Spleen (tissue), 11 donors: ENCODE measurements at regions not wholly inside any gene's neighbourhood (a gene's known extent, or its start where the extent isn't known, plus 50 kb on each side); places are given as distances from the start of the nearest gene placed in this dataset.

ENCODE experiments used
- DNase-seq: peaks from one replicate; pipeline ENCODE4 v3.0.0-alpha.2; 2020
- H3K27ac ChIP-seq, 8 donors: fragments of 200-600 bp; sonication (generic) in 7 of 8; 1 replicate in 4 of 8; 2 replicates in 4 of 8; pipeline versions ENCODE4 v1.5.0 to v1.8.0; 2016 to 2021; ENCODE audit warnings: inconsistent platforms in 4 of 8, mild to moderate bottlenecking in 4 of 8, moderate library complexity in 1 of 8
- H3K27me3 ChIP-seq, 7 donors: fragments of 200-600 bp; sonication (generic) in 6 of 7; replicated peaks in 1 of 7; 1 replicate in 4 of 7; 2 replicates in 3 of 7; pipeline versions ENCODE4 v1.5.0 to v1.8.0; 2016 to 2021; ENCODE audit warnings: inconsistent platforms in 3 of 7, mild to moderate bottlenecking in 1 of 7
- H3K36me3 ChIP-seq, 6 donors: fragments of 200-600 bp; sonication (generic) in 5 of 6; 1 replicate in 4 of 6; 2 replicates in 2 of 6; pipeline versions ENCODE4 v1.5.0 to v1.8.0; 2016 to 2021; ENCODE audit warnings: inconsistent platforms in 2 of 6
- H3K4me1 ChIP-seq, 6 donors: fragments of 200-600 bp; sonication (generic) in 5 of 6; 1 replicate in 3 of 6; 2 replicates in 3 of 6; pipeline versions ENCODE4 v1.5.0 to v1.8.0; 2016 to 2021; ENCODE audit warnings: inconsistent platforms in 3 of 6
- H3K4me3 ChIP-seq, 8 donors: fragments of 200-600 bp; sonication (generic) in 7 of 8; 1 replicate in 4 of 8; 2 replicates in 4 of 8; pipeline versions ENCODE4 v1.5.0 to v1.8.0; 2016 to 2021; ENCODE audit warnings: inconsistent platforms in 4 of 8, mild to moderate bottlenecking in 4 of 8, moderate library complexity in 2 of 8
- H3K9me3 ChIP-seq, 8 donors: fragments of 200-600 bp; sonication (generic) in 7 of 8; 1 replicate in 4 of 8; 2 replicates in 4 of 8; pipeline versions ENCODE4 v1.5.0 to v1.8.0; 2016 to 2021; ENCODE audit warnings: inconsistent platforms in 4 of 8
- CTCF ChIP-seq, 11 experiments: fragments of 200-600 bp in 7 of 11; fragments of 450-650 bp in 4 of 11; sonication (generic) in 4 of 11; IDR thresholded peaks in 8 of 11; conservative IDR thresholded peaks in 3 of 11; 1 replicate in 7 of 11; 2 replicates in 4 of 11; pipeline versions ENCODE4 v1.4.0 to v1.8.0; 2016 to 2021; ENCODE audit warnings: antibody characterized with exemption in 11 of 11, inconsistent platforms in 4 of 11, mild to moderate bottlenecking in 1 of 11
- POLR2A ChIP-seq, 3 donors: fragments of 450-650 bp; IDR thresholded peaks; one replicate each; pipeline ENCODE4 v1.5.1; 2017; ENCODE audit warnings: antibody characterized with exemption in 3 of 3, mild to moderate bottlenecking in 1 of 3
- POLR2AphosphoS5 ChIP-seq, 3 donors: sonication (generic); formaldehyde crosslinking; IDR thresholded peaks; one replicate each; pipeline ENCODE4 v1.5.1; 2017; ENCODE audit warnings: antibody characterized with exemption in 3 of 3
- WGBS, 5 donors: extraction: QIAGEN DNeasy Blood & Tissue Kit in 3 of 5; methylation state at CpG; one replicate each; pipeline versions ENCODE4 v1.1.5 to v1.1.7; 2013 to 2018; 5-methylcytosine and 5-hydroxymethylcytosine counted together
- intact Hi-C: fragments of 100-400 bp; cut with DNase I; formaldehyde crosslinking; loops from one replicate; pipeline ENCODE4 v1.15.0; 2023; ENCODE audit warnings: low total_unique reads
- donor health status: healthy with polysubstance abuse.
- donor health status: DM: no; HTN: no; CAD: no; lungs with moderate emphysema.
- donor health status: DM: no; HTN: no; CAD: no.
- donor health status: Bipolar disorder and iron deficiency.
- donor health status: healthy.
- donor health status: DM: no; HTN: no; CAD: no.
- donor health status: DM: yes; HTN: yes; CAD: no.

- no peak for TF ChIP-seq POLR2AphosphoS5 (IDR thresholded peaks at IDR 0.05)
- no peak for TF ChIP-seq CTCF (IDR thresholded peaks at IDR 0.05 in 8 of 11, conservative IDR thresholded peaks at IDR 0.05 in 3 of 11)
- TF ChIP-seq POLR2A (IDR thresholded peaks at IDR 0.05) = no peak
- DNase-seq = no peak
- H3K36me3 ChIP-seq = no peaks in the 10 kb centered on the region
- H3K27ac ChIP-seq = no peak overlapping the region
- intact Hi-C loops = no loop called here
- H3K4me3 ChIP-seq = no peak overlapping the region
- H3K27me3 ChIP-seq = peaks cover 0 to 77% (median 34%) of the 10 kb centered on the region in 7 donors
- no peaks in the 10 kb centered on the region for H3K9me3 ChIP-seq
- no peaks in the 10 kb centered on the region for H3K4me1 ChIP-seq
- 63 to 72% (median 66%) methylated on average over 16 of the region's 16 CpGs for WGBS, 5 donors
Measured at GRCh38 chr12:132389026-132389425, 59.6 kb upstream of the GALNT9 start.

- intact Hi-C loops = no loop called here
- Histone ChIP-seq H3K4me3 (no peak overlapping the region), H3K9me3 (no peaks in the 10 kb centered on the region), H3K36me3 (no peaks in the 10 kb centered on the region), H3K4me1 (no peaks in the 10 kb centered on the region), H3K27ac (no peak overlapping the region), H3K27me3 (peaks cover 0 to 74% (median 30%) of the 10 kb centered on the region in 7 donors)
- peak; percentile 56 for DNase-seq
- TF ChIP-seq CTCF (IDR thresholded peaks at IDR 0.05 in 8 of 11, conservative IDR thresholded peaks at IDR 0.05 in 3 of 11) (no peak), POLR2A (IDR thresholded peaks at IDR 0.05) (no peak), POLR2AphosphoS5 (IDR thresholded peaks at IDR 0.05) (no peak)
- 66 to 82% (median 75%) methylated on average over 13 of the region's 13 CpGs for WGBS, 5 donors
Measured at GRCh38 chr12:132388379-132389015, 59.1 kb upstream of the GALNT9 start.

- no peak overlapping the region for H3K4me3 ChIP-seq
- WGBS, 5 donors = 68 to 72% (median 70%) methylated on average over 29 to 30 of the region's 30 CpGs
- H3K36me3 ChIP-seq = no peaks in the 10 kb centered on the region
- TF ChIP-seq POLR2A (IDR thresholded peaks at IDR 0.05) (no peak), CTCF (IDR thresholded peaks at IDR 0.05 in 8 of 11, conservative IDR thresholded peaks at IDR 0.05 in 3 of 11) (no peak), POLR2AphosphoS5 (IDR thresholded peaks at IDR 0.05) (no peak)
- intact Hi-C loops = no loop called here
- peaks cover 0 to 68% (median 24%) of the 10 kb centered on the region in 7 donors for H3K27me3 ChIP-seq
- H3K27ac ChIP-seq = no peak overlapping the region
- H3K4me1 ChIP-seq = no peaks in the 10 kb centered on the region
- no peak for DNase-seq
- no peaks in the 10 kb centered on the region for H3K9me3 ChIP-seq
Measured at GRCh38 chr12:132386926-132387497, 57.6 kb upstream of the GALNT9 start.

GRCh38 chr12:132385923-132386751 lies 56.7 kb upstream of the GALNT9 start:
- WGBS, 5 donors = 53 to 68% (median 61%) methylated on average over 31 to 36 of the region's 36 CpGs
- DNase-seq = peak; percentile 65
- TF ChIP-seq CTCF (IDR thresholded peaks at IDR 0.05 in 8 of 11, conservative IDR thresholded peaks at IDR 0.05 in 3 of 11) (no peak), POLR2AphosphoS5 (IDR thresholded peaks at IDR 0.05) (no peak), POLR2A (IDR thresholded peaks at IDR 0.05) (no peak)
- Histone ChIP-seq H3K27me3 (peaks cover 0 to 70% (median 24%) of the 10 kb centered on the region in 7 donors), H3K4me1 (no peaks in the 10 kb centered on the region), H3K9me3 (no peaks in the 10 kb centered on the region), H3K27ac (no peak overlapping the region), H3K36me3 (no peaks in the 10 kb centered on the region), H3K4me3 (no peak overlapping the region)
- intact Hi-C loops = no loop called here
